H1 (cell line): ENCODE measurements at regions not wholly inside any gene's neighbourhood (a gene's known extent, or its start where the extent isn't known, plus 50 kb on each side); places are given as distances from the start of the nearest gene placed in this dataset.

Source experiments
- CTCF ChIA-PET: fragments of 300-600 bp; sonication (Branson Sonifier 250); formaldehyde crosslinking; loops from one replicate; lab custom pipeline; 2021; ENCODE audit not compliant: partially characterized antibody; lab: Charles Lee
- POLR2A ChIA-PET: fragments of 300-600 bp; sonication (Branson Sonifier 250); formaldehyde crosslinking; loops from one replicate; lab custom pipeline; 2021; ENCODE audit warnings: inconsistent platforms; ENCODE audit not compliant: partially characterized antibody; lab: Charles Lee
- DNase-seq, 2 experiments: peaks; one replicate each; pipeline versions ENCODE4 v3.0.0 to v3.0.0-alpha.2; 2010 to 2022; ENCODE audit warnings: low spot score in 2 of 2, low read depth in 1 of 2, mixed read lengths in 1 of 2
- FAIRE-seq: peaks from 2 replicates; lab custom pipeline; 2011; peaks lifted over from hg19 to GRCh38; lab: Jason Lieb, UNC
- H2AFZ ChIP-seq: 2 replicates; pipeline ENCODE4 v1.8.1; 2012; ENCODE audit warnings: low read length, inconsistent platforms
- H2AK5ac ChIP-seq: 2 replicates; pipeline ENCODE4 v1.6.1; 2013; ENCODE audit warnings: low read depth, low read length
- H2BK120ac ChIP-seq: replicated peaks from 2 replicates; pipeline ENCODE3; 2013; ENCODE audit warnings: low read depth, low read length, inconsistent platforms
- H2BK12ac ChIP-seq: 2 replicates; pipeline ENCODE4 v1.6.1; 2013; ENCODE audit warnings: low read depth, low read length
- H2BK15ac ChIP-seq: 2 replicates; pipeline ENCODE4 v1.6.1; 2013; ENCODE audit warnings: low read length
- H2BK20ac ChIP-seq: 2 replicates; pipeline ENCODE4 v1.6.1; 2013; ENCODE audit warnings: low read length
- H2BK5ac ChIP-seq: 2 replicates; pipeline ENCODE4 v1.6.1; 2013; ENCODE audit warnings: low read depth, low read length
- H3K14ac ChIP-seq: 2 replicates; pipeline ENCODE4 v1.6.1; 2013; ENCODE audit warnings: inconsistent platforms; ENCODE audit not compliant: insufficient read length
- H3K18ac ChIP-seq: 2 replicates; pipeline ENCODE4 v1.6.1; 2013; ENCODE audit warnings: low read length; ENCODE audit errors: extremely low read depth
- H3K23ac ChIP-seq: 2 replicates; pipeline ENCODE4 v1.6.1; 2013; ENCODE audit warnings: inconsistent platforms; ENCODE audit not compliant: insufficient read length
- H3K23me2 ChIP-seq: 2 replicates; pipeline ENCODE4 v1.6.1; 2013; ENCODE audit warnings: low read depth, low read length
- H3K27ac ChIP-seq: 2 replicates; pipeline ENCODE4 v1.6.1; 2011; ENCODE audit warnings: low read depth, low read length, inconsistent platforms
- H3K27me3 ChIP-seq, 4 experiments: replicated peaks in 1 of 4; 1 replicate in 1 of 4; 2 replicates in 3 of 4; pipeline versions ENCODE4 v1.6.1 to v1.8.1; 2011 to 2013; ENCODE audit warnings: low read length in 3 of 4, mild to moderate bottlenecking in 3 of 4, inconsistent platforms in 2 of 4, mixed read lengths in 2 of 4, moderate library complexity in 1 of 4; ENCODE audit not compliant: control insufficient read depth in 3 of 4, insufficient read depth in 3 of 4; ENCODE audit errors: extremely low read depth in 1 of 4
- H3K36me3 ChIP-seq, 4 experiments: 2 replicates each; pipeline versions ENCODE4 v1.6.1 to v1.8.1; 2011 to 2013; ENCODE audit warnings: mild to moderate bottlenecking in 4 of 4, low read length in 3 of 4, moderate library complexity in 2 of 4, control low read depth in 1 of 4, inconsistent platforms in 1 of 4; ENCODE audit not compliant: insufficient read depth in 4 of 4, control insufficient read depth in 2 of 4
- H3K4ac ChIP-seq: replicated peaks from 2 replicates; pipeline ENCODE3; 2013; ENCODE audit warnings: low read length, low read depth, mixed read lengths, inconsistent platforms; ENCODE audit not compliant: insufficient read length
- H3K4me1 ChIP-seq, 4 experiments: replicated peaks in 1 of 4; 1 replicate in 1 of 4; 2 replicates in 3 of 4; pipeline versions ENCODE4 v1.6.1 to v1.8.1; 2011 to 2013; ENCODE audit warnings: low read length in 3 of 4, inconsistent platforms in 2 of 4, mixed read lengths in 1 of 4; ENCODE audit not compliant: insufficient read depth in 4 of 4, control insufficient read depth in 3 of 4
- H3K4me2 ChIP-seq, 2 experiments: 2 replicates each; pipeline versions ENCODE4 v1.6.1 to v1.8.1; 2011 to 2013; ENCODE audit warnings: low read depth in 2 of 2, low read length in 2 of 2, control low read depth in 1 of 2, inconsistent platforms in 1 of 2, mild to moderate bottlenecking in 1 of 2; ENCODE audit not compliant: insufficient read depth in 1 of 2
- H3K4me3 ChIP-seq, 4 experiments: fragments of 200-600, 300-600 bp in 1 of 4; sonication (generic), shearing (Covaris generic), sonication (Bioruptor Twin) in 1 of 4; 2 replicates each; pipeline versions ENCODE4 v1.5.1 to v1.8.1; 2011 to 2016; ENCODE audit warnings: low read length in 4 of 4, low read depth in 3 of 4, control low read depth in 2 of 4, inconsistent platforms in 2 of 4, mild to moderate bottlenecking in 2 of 4, mixed read lengths in 1 of 4, moderate library complexity in 1 of 4; ENCODE audit not compliant: insufficient read depth in 2 of 4; ENCODE audit errors: extremely low read depth in 1 of 4
- H3K56ac ChIP-seq: replicated peaks from 2 replicates; pipeline ENCODE3; 2013; ENCODE audit warnings: low read depth, mild to moderate bottlenecking, mixed read lengths, low read length, inconsistent platforms; ENCODE audit not compliant: insufficient read length
- H3K79me1 ChIP-seq: 2 replicates; pipeline ENCODE4 v1.6.1; 2013; ENCODE audit warnings: low read depth, low read length, control low read depth
- H3K79me2 ChIP-seq, 2 experiments: 2 replicates each; pipeline versions ENCODE4 v1.6.1 to v1.8.1; 2012 to 2013; ENCODE audit warnings: low read length in 2 of 2, mild to moderate bottlenecking in 2 of 2, inconsistent platforms in 1 of 2; ENCODE audit not compliant: insufficient read depth in 2 of 2, control insufficient read depth in 1 of 2
- H3K9ac ChIP-seq, 4 experiments: replicated peaks in 1 of 4; 1 replicate in 1 of 4; 2 replicates in 3 of 4; pipeline versions ENCODE4 v1.6.1 to v1.8.1; 2011 to 2013; ENCODE audit warnings: low read depth in 3 of 4, low read length in 3 of 4, control low read depth in 2 of 4, mild to moderate bottlenecking in 2 of 4, moderate library complexity in 2 of 4, inconsistent platforms in 1 of 4; ENCODE audit errors: extremely low read depth in 1 of 4
- H3K9me3 ChIP-seq, 2 experiments: 2 replicates each; pipeline versions ENCODE4 v1.6.1 to v1.8.1; 2012 to 2013; ENCODE audit warnings: mild to moderate bottlenecking in 2 of 2, moderate library complexity in 2 of 2, control low read depth in 1 of 2, inconsistent platforms in 1 of 2, low read depth in 1 of 2, low read length in 1 of 2, mixed read lengths in 1 of 2; ENCODE audit not compliant: insufficient read depth in 2 of 2
- H4K20me1 ChIP-seq, 2 experiments: replicated peaks in 1 of 2; 2 replicates each; pipeline versions ENCODE3 to v1.8.1; 2011 to 2013; ENCODE audit warnings: inconsistent platforms in 2 of 2, low read length in 2 of 2, mild to moderate bottlenecking in 1 of 2; ENCODE audit not compliant: insufficient read depth in 2 of 2, control insufficient read depth in 1 of 2
- H4K5ac ChIP-seq: 2 replicates; pipeline ENCODE4 v1.6.1; 2013; ENCODE audit warnings: low read length, low read depth, mixed read lengths, inconsistent platforms; ENCODE audit not compliant: insufficient read length
- H4K8ac ChIP-seq: 2 replicates; pipeline ENCODE4 v1.8.0; 2013; ENCODE audit warnings: mild to moderate bottlenecking, moderate library complexity, low read length, inconsistent platforms; ENCODE audit not compliant: insufficient read depth; ENCODE audit errors: extremely low read depth
- H4K91ac ChIP-seq: replicated peaks from 2 replicates; pipeline ENCODE3; 2013; ENCODE audit warnings: low read length, mixed read lengths, inconsistent platforms; ENCODE audit not compliant: insufficient read length
- ATF2 ChIP-seq: IDR thresholded peaks from 2 replicates; pipeline ENCODE4 v1.6.1; 2012; ENCODE audit warnings: low read length, inconsistent platforms
- CBX5 ChIP-seq: fragments of 300-800, 300-1000 bp; sonication (generic); IDR thresholded peaks from 2 replicates; pipeline ENCODE4 v1.7.1; 2016; ENCODE audit warnings: antibody characterized with exemption, low read length, low read depth
- HDAC6 ChIP-seq: IDR thresholded peaks from one replicate; pipeline ENCODE4 v1.7.1; 2012; ENCODE audit warnings: low read depth, mild to moderate bottlenecking, inconsistent platforms, low read length, moderate library complexity
- MAX ChIP-seq: IDR thresholded peaks from 2 replicates; pipeline ENCODE4 v1.6.1; 2012; ENCODE audit warnings: inconsistent platforms
- RAD21 ChIP-seq, 2 experiments: IDR thresholded peaks in 1 of 2; conservative IDR thresholded peaks in 1 of 2; 2 replicates each; pipeline ENCODE4 v1.6.1; 2011; ENCODE audit warnings: low read depth in 2 of 2, low read length in 2 of 2, improper control_type of control experiment in 1 of 2, inconsistent platforms in 1 of 2, mild to moderate bottlenecking in 1 of 2, moderate library complexity in 1 of 2
- RBBP5 ChIP-seq: IDR thresholded peaks from 2 replicates; pipeline ENCODE4 v1.7.1; 2012; ENCODE audit warnings: low read depth, mild to moderate bottlenecking, inconsistent platforms, low read length, moderate library complexity, borderline replicate concordance
- RFX5 ChIP-seq: IDR thresholded peaks from 2 replicates; pipeline ENCODE4 v1.6.1; 2011; ENCODE audit warnings: low read depth, low read length, improper control_type of control experiment, borderline replicate concordance
- SRF ChIP-seq: IDR thresholded peaks from 2 replicates; pipeline ENCODE4 v1.6.1; 2011; ENCODE audit warnings: mild to moderate bottlenecking, low read depth, low read length, moderate library complexity
- SUZ12 ChIP-seq: fragments of 200-600 bp; sonication (generic); IDR thresholded peaks from 2 replicates; pipeline ENCODE4 v1.6.1; 2012; ENCODE audit warnings: mild to moderate bottlenecking, inconsistent platforms, low read length, moderate library complexity, mixed read lengths
- TCF12 ChIP-seq: IDR thresholded peaks from 2 replicates; pipeline ENCODE4 v1.6.1; 2011; ENCODE audit warnings: low read depth, mild to moderate bottlenecking, low read length
- TEAD4 ChIP-seq: IDR thresholded peaks from 2 replicates; pipeline ENCODE4 v1.6.1; 2012; ENCODE audit warnings: low read depth, low read length, inconsistent platforms, mixed read lengths
- WGBS, 2 experiments: shearing (Covaris generic) in 1 of 2; methylation state at CpG; one replicate each; pipeline versions ENCODE4 v1.1.6 to v1.1.7; 2013 to 2015; ENCODE audit warnings: low lambda C conversion rate in 2 of 2, mixed read lengths in 2 of 2, inconsistent platforms in 1 of 2, low coverage in 1 of 2, missing lambda C conversion rate in 1 of 2; ENCODE audit not compliant: insufficient replicate concordance in 2 of 2, insufficient coverage in 1 of 2, insufficient read length in 1 of 2; ENCODE audit errors: extremely low coverage in 1 of 2, missing lambda C conversion rate in 1 of 2; 5-methylcytosine and 5-hydroxymethylcytosine counted together

GRCh38 chr3:189531271-189531670 lies 99.9 kb upstream of the TP63 start:
- Histone ChIP-seq H3K79me1 (no peaks in the 10 kb centered on the region), H2BK5ac (no peak overlapping the region), H3K27me3 (no peaks in the 10 kb centered on the region), H3K4me1 (no peaks in the 10 kb centered on the region), H3K4ac (no peak overlapping the region), H2BK15ac (no peak overlapping the region), H4K91ac (no peak overlapping the region), H4K5ac (no peak overlapping the region), H4K20me1 (no peaks in the 10 kb centered on the region), H3K9me3 (no peaks in the 10 kb centered on the region), H3K79me2 (no peaks in the 10 kb centered on the region), H3K23me2 (no peaks in the 10 kb centered on the region), H3K27ac (no peak overlapping the region), H3K14ac (no peak overlapping the region), H2BK12ac (no peak overlapping the region), H2AK5ac (no peak overlapping the region), H3K36me3 (no peaks in the 10 kb centered on the region), H4K8ac (no peak overlapping the region), H2AFZ (no peak overlapping the region), H3K4me3 (no peak overlapping the region), H3K18ac (no peak overlapping the region), H3K23ac (no peak overlapping the region), H3K56ac (no peak overlapping the region), H3K4me2 (no peak overlapping the region), H2BK120ac (no peak overlapping the region), H2BK20ac (no peak overlapping the region), H3K9ac (no peak overlapping the region)
- POLR2A ChIA-PET = no interaction called here
- DNase-seq (no peak), FAIRE-seq (no peak)
- 72% methylated on average over 2 of the region's 2 CpGs; no CpG with 5 or more reads in 1 of the 2 experiments for WGBS, 2 experiments
- CTCF ChIA-PET = no interaction called here
- TF ChIP-seq CBX5 (no peak), TCF12 (no peak), RAD21 (IDR thresholded peaks at IDR 0.05 in 1 of 2, conservative IDR thresholded peaks at IDR 0.05 in 1 of 2; ENCODE audit: low read depth in 2 of 2, low read length in 2 of 2) (no peak), ATF2 (no peak), TEAD4 (no peak), RFX5 (no peak), SUZ12 (no peak), RBBP5 (no peak), SRF (no peak), MAX (no peak), HDAC6 (no peak)
